ENCODE measurements at regions not wholly inside any gene's neighbourhood (a gene's known extent, or its start where the extent isn't known, plus 50 kb on each side); places are given as distances from the start of the nearest gene placed in this dataset.

DNA sequence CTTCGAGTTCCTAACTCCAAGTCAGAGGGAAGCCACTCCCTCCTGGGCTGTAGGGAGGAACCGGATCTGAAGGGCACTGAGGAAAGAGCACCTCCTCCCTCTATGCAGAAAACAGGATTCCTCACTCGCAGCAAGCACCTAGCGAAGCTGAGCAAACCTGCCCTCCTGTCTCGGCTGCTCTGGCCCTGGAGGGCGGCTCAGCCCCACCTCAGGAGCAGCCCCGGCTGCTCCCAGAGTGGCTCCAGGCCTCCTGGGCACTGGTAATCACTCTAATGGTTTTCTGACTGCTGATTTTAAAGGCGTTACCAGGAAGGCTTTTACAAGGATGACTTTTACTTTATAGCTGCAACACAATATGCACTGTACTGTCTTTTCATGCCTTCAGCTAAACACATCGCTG is 312.5 kb downstream of the TEX29 start:
- 50% methylated on average over 8 of the region's 9 CpGs for WGBS
- H3K4me1 ChIP-seq: no peaks in the 10 kb centered on the region
- intact Hi-C loops (cut with DNase I): no loop called here
- H3K9me3 ChIP-seq: no peaks in the 10 kb centered on the region
- H3K4me3 ChIP-seq: no peak overlapping the region
- peaks cover 0 to 25% (median 0%) of the 10 kb centered on the region in 4 donors for H3K27me3 ChIP-seq
- TF ChIP-seq, protein P1, sequence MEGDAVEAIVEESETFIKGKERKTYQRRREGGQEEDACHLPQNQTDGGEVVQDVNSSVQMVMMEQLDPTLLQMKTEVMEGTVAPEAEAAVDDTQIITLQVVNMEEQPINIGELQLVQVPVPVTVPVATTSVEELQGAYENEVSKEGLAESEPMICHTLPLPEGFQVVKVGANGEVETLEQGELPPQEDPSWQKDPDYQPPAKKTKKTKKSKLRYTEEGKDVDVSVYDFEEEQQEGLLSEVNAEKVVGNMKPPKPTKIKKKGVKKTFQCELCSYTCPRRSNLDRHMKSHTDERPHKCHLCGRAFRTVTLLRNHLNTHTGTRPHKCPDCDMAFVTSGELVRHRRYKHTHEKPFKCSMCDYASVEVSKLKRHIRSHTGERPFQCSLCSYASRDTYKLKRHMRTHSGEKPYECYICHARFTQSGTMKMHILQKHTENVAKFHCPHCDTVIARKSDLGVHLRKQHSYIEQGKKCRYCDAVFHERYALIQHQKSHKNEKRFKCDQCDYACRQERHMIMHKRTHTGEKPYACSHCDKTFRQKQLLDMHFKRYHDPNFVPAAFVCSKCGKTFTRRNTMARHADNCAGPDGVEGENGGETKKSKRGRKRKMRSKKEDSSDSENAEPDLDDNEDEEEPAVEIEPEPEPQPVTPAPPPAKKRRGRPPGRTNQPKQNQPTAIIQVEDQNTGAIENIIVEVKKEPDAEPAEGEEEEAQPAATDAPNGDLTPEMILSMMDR (IDR thresholded peaks at IDR 0.05): no peak
- TF ChIP-seq POLR2A (IDR thresholded peaks at IDR 0.05; ENCODE audit: low read depth) (no peak), EP300 (IDR thresholded peaks at IDR 0.05) (no peak), POLR2AphosphoS5 (IDR thresholded peaks at IDR 0.05) (no peak)
- DNase-seq (ENCODE audit: extremely low spot score): no peak
- no peaks in the 10 kb centered on the region for H3K36me3 ChIP-seq
- H3K27ac ChIP-seq (replicated peaks in 1 of 4): no peak overlapping the region

DNA sequence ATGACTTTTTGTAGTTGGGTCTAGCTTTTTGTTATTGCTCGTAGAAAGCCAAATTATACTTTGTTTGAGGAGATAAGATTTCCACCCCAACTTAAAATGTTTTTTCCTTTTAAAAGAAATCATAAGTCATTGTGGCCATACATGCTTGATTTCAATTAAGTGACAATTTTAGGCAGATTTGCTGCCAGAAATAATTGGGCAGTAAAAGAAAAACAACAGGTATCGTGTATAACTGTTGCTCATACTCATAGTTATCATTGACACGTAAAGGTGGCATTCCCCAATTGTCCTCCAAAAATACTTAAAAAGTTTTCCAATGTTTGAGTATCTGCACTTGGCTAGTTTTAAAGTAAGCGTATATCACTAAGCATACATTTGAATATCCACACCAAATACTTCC is 313.0 kb downstream of the TEX29 start:
- peaks cover 0 to 24% (median 0%) of the 10 kb centered on the region in 4 donors for H3K27me3 ChIP-seq
- TF ChIP-seq POLR2A (IDR thresholded peaks at IDR 0.05; ENCODE audit: low read depth): no peak
- TF ChIP-seq POLR2AphosphoS5 (IDR thresholded peaks at IDR 0.05): no peak
- no peak for TF ChIP-seq EP300 (IDR thresholded peaks at IDR 0.05)
- TF ChIP-seq, protein P1 (IDR thresholded peaks at IDR 0.05): no peak
- intact Hi-C loops (cut with DNase I): no loop called here
- 77% methylated on average over 4 of the region's 4 CpGs for WGBS
- no peak overlapping the region for H3K27ac ChIP-seq (replicated peaks in 1 of 4)
- H3K9me3 ChIP-seq: no peaks in the 10 kb centered on the region
- H3K36me3 ChIP-seq: no peaks in the 10 kb centered on the region
- no peak overlapping the region for H3K4me3 ChIP-seq
- DNase-seq (ENCODE audit: extremely low spot score): no peak
- no peaks in the 10 kb centered on the region for H3K4me1 ChIP-seq

DNA sequence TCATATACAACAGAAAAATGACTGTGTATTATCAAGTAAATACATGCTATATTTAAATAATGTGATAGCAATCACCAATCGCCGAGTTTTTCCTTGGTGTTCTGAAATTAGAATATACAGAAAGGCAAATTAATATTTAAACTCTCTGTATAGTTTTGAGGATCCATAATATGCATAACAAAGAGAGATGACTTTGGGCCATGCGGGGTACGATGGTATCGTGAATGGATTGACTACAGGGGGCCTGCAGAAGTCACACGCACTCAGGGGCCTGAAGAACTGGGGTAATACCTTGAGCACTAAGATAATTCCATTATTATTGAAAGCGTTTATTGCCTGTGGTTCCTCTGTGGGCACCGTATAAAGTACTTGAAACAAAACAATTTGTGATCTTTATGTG is 314.0 kb downstream of the TEX29 start:
- WGBS: 79% methylated on average over 8 of the region's 8 CpGs
- Histone ChIP-seq H3K36me3 (no peaks in the 10 kb centered on the region), H3K4me3 (no peak overlapping the region), H3K27me3 (peaks cover 0 to 26% (median 0%) of the 10 kb centered on the region in 4 donors), H3K27ac (replicated peaks in 1 of 4) (no peak overlapping the region), H3K4me1 (no peaks in the 10 kb centered on the region), H3K9me3 (no peaks in the 10 kb centered on the region)
- intact Hi-C loops (cut with DNase I): no loop called here
- DNase-seq (ENCODE audit: extremely low spot score): no peak
- TF ChIP-seq, protein P1 (IDR thresholded peaks at IDR 0.05): no peak
- TF ChIP-seq POLR2AphosphoS5 (IDR thresholded peaks at IDR 0.05) (no peak), EP300 (IDR thresholded peaks at IDR 0.05) (no peak), POLR2A (IDR thresholded peaks at IDR 0.05; ENCODE audit: low read depth) (no peak)

DNA sequence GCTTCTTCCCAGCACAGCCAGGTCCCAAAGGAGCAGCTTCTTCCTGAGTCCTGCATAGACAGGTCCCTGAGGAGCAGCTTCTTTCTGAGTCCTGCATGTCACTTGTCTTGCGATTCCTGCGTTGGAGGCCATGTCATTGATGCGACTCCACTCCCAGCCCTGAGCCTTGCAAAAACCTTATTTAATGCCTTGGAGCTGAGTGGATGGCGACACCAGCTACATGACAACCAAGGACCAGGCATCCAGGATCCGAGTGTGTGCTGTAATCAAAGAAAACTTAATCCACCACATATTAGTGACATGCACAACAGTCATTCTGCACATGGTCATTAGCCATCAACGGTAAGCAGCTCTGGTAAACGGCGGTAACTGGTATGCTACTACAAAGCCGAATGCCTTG is 315.8 kb downstream of the TEX29 start:
- intact Hi-C loops (cut with DNase I): no loop called here
- TF ChIP-seq, protein P1 (IDR thresholded peaks at IDR 0.05): no peak
- TF ChIP-seq POLR2A (IDR thresholded peaks at IDR 0.05; ENCODE audit: low read depth): no peak
- TF ChIP-seq EP300 (IDR thresholded peaks at IDR 0.05): no peak
- TF ChIP-seq POLR2AphosphoS5 (IDR thresholded peaks at IDR 0.05): no peak
- Histone ChIP-seq H3K36me3 (no peaks in the 10 kb centered on the region), H3K27me3 (peaks cover 0 to 21% (median 0%) of the 10 kb centered on the region in 4 donors), H3K9me3 (no peaks in the 10 kb centered on the region), H3K27ac (replicated peaks in 1 of 4) (no peak overlapping the region), H3K4me3 (no peak overlapping the region), H3K4me1 (no peaks in the 10 kb centered on the region)
- 89% methylated on average over 9 of the region's 9 CpGs for WGBS
- no peak for DNase-seq (ENCODE audit: extremely low spot score)

DNA sequence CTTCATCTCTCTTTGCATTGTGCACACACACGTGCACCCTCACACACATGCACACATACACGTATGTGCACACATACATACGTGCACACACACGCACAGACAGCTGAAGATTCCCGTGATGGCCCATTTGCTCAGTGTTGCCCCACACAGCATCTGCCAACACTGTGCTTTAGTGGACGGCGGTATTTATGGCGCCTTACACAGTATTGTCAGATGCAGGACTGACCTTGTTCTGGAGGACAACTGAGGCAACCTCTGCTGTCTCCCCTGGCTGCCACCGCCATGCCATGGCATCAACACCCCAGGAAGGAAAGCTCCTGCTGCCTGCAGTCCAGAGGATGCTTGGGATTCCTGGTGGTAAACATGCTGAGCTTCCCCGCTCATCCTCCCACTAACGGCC is 316.4 kb downstream of the TEX29 start:
- intact Hi-C loops (cut with DNase I): no loop called here
- no peaks in the 10 kb centered on the region for H3K4me1 ChIP-seq
- TF ChIP-seq EP300 (IDR thresholded peaks at IDR 0.05): no peak
- TF ChIP-seq, protein P1 (IDR thresholded peaks at IDR 0.05): no peak
- no peak for TF ChIP-seq POLR2A (IDR thresholded peaks at IDR 0.05; ENCODE audit: low read depth)
- TF ChIP-seq POLR2AphosphoS5 (IDR thresholded peaks at IDR 0.05): no peak
- H3K27me3 ChIP-seq: peaks cover 0 to 17% (median 0%) of the 10 kb centered on the region in 4 donors
- 79% methylated on average over 10 of the region's 11 CpGs for WGBS
- no peak for DNase-seq (ENCODE audit: extremely low spot score)
- H3K9me3 ChIP-seq: no peaks in the 10 kb centered on the region
- no peak overlapping the region for H3K27ac ChIP-seq (replicated peaks in 1 of 4)
- no peak overlapping the region for H3K4me3 ChIP-seq
- H3K36me3 ChIP-seq: no peaks in the 10 kb centered on the region

Data from esophagus muscularis mucosa (tissue), 4 donors.